Astrocyte of the cerebellum (primary cell): ENCODE measurements at regions not wholly inside any gene's neighbourhood (a gene's known extent, or its start where the extent isn't known, plus 50 kb on each side); places are given as distances from the start of the nearest gene placed in this dataset.

Source experiments
- DNase-seq: peaks from one replicate; pipeline ENCODE4 v3.0.0-alpha.2; 2011; ENCODE audit warnings: low read depth
- H3K4me3 ChIP-seq: 2 replicates; pipeline ENCODE4 v1.5.1; 2011; ENCODE audit warnings: mild to moderate bottlenecking, low read depth, low read length, moderate library complexity
- in situ Hi-C: cut with HindIII; loops from 2 replicates; pipeline ENCODE4 v1.10.0; 2017; ENCODE audit warnings: low sequenced_read_pairs
- TF ChIP-seq, protein P1 (sequence below): IDR thresholded peaks from 2 replicates; pipeline ENCODE4 v1.5.1; 2012; ENCODE audit warnings: low read length, low read depth, moderate library complexity, mild to moderate bottlenecking; ENCODE audit errors: missing control alignments

GRCh38 chr2:207296265-207296948 is 130.7 kb upstream of the KLF7 start:
- no peak for DNase-seq
- no peak overlapping the region for H3K4me3 ChIP-seq
- in situ Hi-C loops = no loop called here
- TF ChIP-seq, protein P1, sequence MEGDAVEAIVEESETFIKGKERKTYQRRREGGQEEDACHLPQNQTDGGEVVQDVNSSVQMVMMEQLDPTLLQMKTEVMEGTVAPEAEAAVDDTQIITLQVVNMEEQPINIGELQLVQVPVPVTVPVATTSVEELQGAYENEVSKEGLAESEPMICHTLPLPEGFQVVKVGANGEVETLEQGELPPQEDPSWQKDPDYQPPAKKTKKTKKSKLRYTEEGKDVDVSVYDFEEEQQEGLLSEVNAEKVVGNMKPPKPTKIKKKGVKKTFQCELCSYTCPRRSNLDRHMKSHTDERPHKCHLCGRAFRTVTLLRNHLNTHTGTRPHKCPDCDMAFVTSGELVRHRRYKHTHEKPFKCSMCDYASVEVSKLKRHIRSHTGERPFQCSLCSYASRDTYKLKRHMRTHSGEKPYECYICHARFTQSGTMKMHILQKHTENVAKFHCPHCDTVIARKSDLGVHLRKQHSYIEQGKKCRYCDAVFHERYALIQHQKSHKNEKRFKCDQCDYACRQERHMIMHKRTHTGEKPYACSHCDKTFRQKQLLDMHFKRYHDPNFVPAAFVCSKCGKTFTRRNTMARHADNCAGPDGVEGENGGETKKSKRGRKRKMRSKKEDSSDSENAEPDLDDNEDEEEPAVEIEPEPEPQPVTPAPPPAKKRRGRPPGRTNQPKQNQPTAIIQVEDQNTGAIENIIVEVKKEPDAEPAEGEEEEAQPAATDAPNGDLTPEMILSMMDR = no peak

- TF ChIP-seq, protein P1 = no peak
- in situ Hi-C loops = no loop called here
- H3K4me3 ChIP-seq = no peak overlapping the region
- DNase-seq = no peak
Measured at GRCh38 chr2:207300817-207301216, 135.1 kb upstream of the KLF7 start.

DNA sequence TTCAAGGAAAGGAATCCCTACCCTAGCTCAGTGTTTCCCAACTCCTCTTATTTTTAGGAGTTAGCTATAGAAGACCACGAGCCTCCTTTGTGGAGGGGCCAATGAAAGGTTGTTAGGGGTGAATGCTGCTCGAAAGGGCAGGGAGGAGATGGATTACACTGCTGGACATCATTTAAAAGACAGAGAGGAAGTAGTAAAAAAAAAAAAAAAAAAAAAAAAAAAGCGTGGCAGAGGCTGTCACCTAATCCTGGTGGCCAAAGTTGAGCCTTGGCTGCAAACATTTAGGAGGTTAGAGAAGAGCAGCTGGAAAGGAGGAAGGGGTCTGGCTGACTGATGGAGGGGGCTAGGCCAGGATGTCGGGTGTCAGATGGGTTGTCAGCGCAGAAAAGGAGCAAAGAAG is 139.0 kb upstream of the KLF7 start:
- in situ Hi-C loops = no loop called here
- no peak overlapping the region for H3K4me3 ChIP-seq
- no peak for DNase-seq
- TF ChIP-seq, protein P1 = no peak

- TF ChIP-seq, protein P1 = no peak
- no peak for DNase-seq
- in situ Hi-C loops = no loop called here
- H3K4me3 ChIP-seq = no peak overlapping the region
Measured at GRCh38 chr2:207308519-207309224, 142.9 kb upstream of the KLF7 start.

DNA sequence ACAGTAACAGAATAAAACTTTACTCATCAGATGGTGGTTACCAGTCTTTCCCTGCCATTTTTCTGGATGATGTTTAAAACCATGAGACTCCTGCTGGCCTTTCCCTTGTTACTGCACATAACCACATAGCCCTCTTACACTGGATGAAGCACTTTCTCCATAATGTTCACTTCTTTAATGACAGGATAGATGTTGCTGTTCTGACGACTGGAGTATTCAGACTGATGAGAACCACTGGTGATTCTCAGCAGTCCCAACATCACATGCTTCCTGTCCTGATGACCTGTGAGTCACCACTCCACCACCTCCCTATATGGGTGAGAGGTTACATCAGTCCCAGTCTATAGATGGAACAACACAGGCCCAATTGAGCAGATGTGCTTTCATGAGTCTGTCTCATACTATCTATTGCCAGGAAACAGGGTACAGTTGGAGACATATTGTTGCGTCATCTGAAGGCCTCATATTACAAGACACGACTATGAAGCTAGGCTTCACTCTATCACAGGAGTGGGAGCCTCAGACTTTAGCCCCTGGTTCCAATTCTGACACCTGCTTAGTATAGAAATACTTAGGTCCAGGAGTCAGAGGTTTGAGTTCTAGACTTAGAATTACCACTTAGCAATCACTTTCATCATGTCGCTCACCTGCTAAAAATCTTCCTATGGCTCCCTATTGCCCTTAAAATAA is 145.7 kb upstream of the KLF7 start:
- DNase-seq = peak; percentile 24
- in situ Hi-C loops = no loop called here
- TF ChIP-seq, protein P1 = peak; percentile 40
- H3K4me3 ChIP-seq = no peak overlapping the region

DNA sequence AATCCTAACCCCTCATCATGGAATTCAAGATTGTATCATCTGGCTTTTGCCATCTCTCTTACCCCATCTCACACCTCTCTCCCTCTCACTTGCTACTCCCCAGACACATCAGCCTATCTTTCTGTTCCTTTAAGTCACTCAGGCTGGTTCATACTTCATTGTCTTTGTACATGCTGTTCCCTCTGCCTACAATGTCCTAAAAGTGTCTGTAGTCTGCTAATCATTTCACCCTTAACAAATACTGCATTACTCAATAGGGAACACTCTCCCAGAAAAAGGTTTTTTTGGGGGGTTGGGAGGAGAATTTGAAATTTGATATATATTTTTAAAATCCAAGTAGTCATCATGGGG is 146.2 kb upstream of the KLF7 start:
- H3K4me3 ChIP-seq = no peak overlapping the region
- TF ChIP-seq, protein P1 = no peak
- in situ Hi-C loops = no loop called here
- no peak for DNase-seq
